HepG2 (cell line): ENCODE measurements at regions not wholly inside any gene's neighbourhood (a gene's known extent, or its start where the extent isn't known, plus 50 kb on each side); places are given as distances from the start of the nearest gene placed in this dataset.

Source experiments
- ATAC-seq: fragments of 200-7000 bp; cut with Tn5 transposase; 3 replicates; pipeline ENCODE4 v1.9.1; 2020; ENCODE audit warnings: mild to moderate bottlenecking, moderate library complexity
- BruUV-seq: library from RNA; stranded (reverse); fragments of 400-500 nt; replicated peaks from 2 replicates; lab custom pipeline; 2021; lab: Mats Ljungman, UMichigan
- CTCF ChIA-PET: fragments of 300-600 bp; formaldehyde crosslinking; extraction: SDS; loops from one replicate; lab custom pipeline; 2021; ENCODE audit warnings: low total read pairs, inconsistent platforms, low intra/inter-chr PET ratio; lab: Yijun Ruan, JAX
- POLR2A ChIA-PET: fragments of 350-600 bp; sonication (Branson Sonifier 250); formaldehyde crosslinking; loops from one replicate; lab custom pipeline; 2020; ENCODE audit warnings: antibody characterized with exemption, inconsistent platforms; lab: Yijun Ruan, JAX
- DNase-seq: peaks from one replicate; pipeline ENCODE4 v3.0.0-alpha.2; 2015; ENCODE audit warnings: low spot score
- FAIRE-seq: peaks from 3 replicates; lab custom pipeline; 2011; peaks lifted over from hg19 to GRCh38; lab: Jason Lieb, UNC
- H2AFZ ChIP-seq: one replicate; pipeline ENCODE4 v1.6.1; 2011; ENCODE audit warnings: low read length, inconsistent platforms
- H3K27ac ChIP-seq: fragments of 300-600 bp; 3 replicates; pipeline ENCODE4 v1.8.0; 2011; ENCODE audit warnings: mixed run types, mild to moderate bottlenecking, mixed read lengths, low read length, inconsistent platforms; ENCODE audit not compliant: insufficient read depth; ENCODE audit errors: extremely low read length
- H3K27me3 ChIP-seq, 2 experiments: fragments of 200-600 bp in 1 of 2; 2 replicates in 1 of 2; 3 replicates in 1 of 2; pipeline versions ENCODE4 v1.6.0 to v1.8.0; 2011; ENCODE audit warnings: low read length in 2 of 2, mild to moderate bottlenecking in 2 of 2, moderate library complexity in 2 of 2, inconsistent platforms in 1 of 2; ENCODE audit not compliant: insufficient read depth in 2 of 2, control insufficient read depth in 1 of 2
- H3K36me3 ChIP-seq, 2 experiments: fragments of 200-600 bp in 1 of 2; replicated peaks in 1 of 2; 2 replicates in 1 of 2; 3 replicates in 1 of 2; pipeline versions ENCODE4 v1.5.1 to v1.8.0; 2011; ENCODE audit warnings: low read length in 2 of 2, inconsistent platforms in 1 of 2; ENCODE audit not compliant: insufficient read depth in 2 of 2, control insufficient read depth in 1 of 2
- H3K4me1 ChIP-seq: 2 replicates; pipeline ENCODE4 v1.5.1; 2012; ENCODE audit warnings: low read length, inconsistent platforms; ENCODE audit not compliant: insufficient read depth
- H3K4me2 ChIP-seq: 2 replicates; pipeline ENCODE4 v1.6.0; 2011; ENCODE audit warnings: low read depth, low read length, inconsistent platforms
- H3K4me3 ChIP-seq, 3 experiments: fragments of 200-600 bp in 1 of 3; sonication (generic), shearing (Covaris generic) in 1 of 3; replicated peaks in 1 of 3; 2 replicates each; pipeline ENCODE4 v1.5.1; 2011 to 2016; ENCODE audit warnings: low read length in 3 of 3, inconsistent platforms in 2 of 3, low read depth in 2 of 3, mild to moderate bottlenecking in 2 of 3, control low read depth in 1 of 3, mixed read lengths in 1 of 3; ENCODE audit not compliant: insufficient read depth in 1 of 3
- H3K79me2 ChIP-seq: one replicate; pipeline ENCODE4 v1.6.1; 2011; ENCODE audit warnings: low read length, inconsistent platforms; ENCODE audit not compliant: insufficient read depth
- H3K9ac ChIP-seq: 2 replicates; pipeline ENCODE4 v1.6.0; 2011; ENCODE audit warnings: mild to moderate bottlenecking, low read depth, low read length, inconsistent platforms; ENCODE audit not compliant: insufficient read depth
- H3K9me3 ChIP-seq: 2 replicates; pipeline ENCODE4 v1.5.1; 2012; ENCODE audit warnings: mild to moderate bottlenecking, low read length
- H4K20me1 ChIP-seq: 2 replicates; pipeline ENCODE4 v1.6.0; 2011; ENCODE audit warnings: inconsistent platforms, mild to moderate bottlenecking, low read length, moderate library complexity; ENCODE audit not compliant: insufficient read depth
- FOXK1 ChIP-seq: sonication (generic); formaldehyde crosslinking; IDR thresholded peaks from 2 replicates; pipeline ENCODE4 v1.4.0; 2020; ENCODE audit warnings: low read depth, missing genetic modification reagents, borderline replicate concordance
- GATAD2A ChIP-seq: IDR thresholded peaks from 2 replicates; pipeline ENCODE4 v1.6.1; 2016
- SSRP1 ChIP-seq: IDR thresholded peaks from 2 replicates; pipeline ENCODE4 v1.6.1; 2016; ENCODE audit warnings: control low read depth
- ZNF510 ChIP-seq: sonication (generic); formaldehyde crosslinking; IDR thresholded peaks from 2 replicates; pipeline ENCODE4 v1.4.0; 2020; ENCODE audit warnings: low read depth, mild to moderate bottlenecking, missing genetic modification reagents
- ZNF775 ChIP-seq: sonication (generic); formaldehyde crosslinking; IDR thresholded peaks from 2 replicates; pipeline ENCODE4 v1.4.0; 2020; ENCODE audit warnings: missing genetic modification reagents, mild to moderate bottlenecking, moderate library complexity, borderline replicate concordance
- WGBS: methylation state at CpG from one replicate; pipeline ENCODE4 v1.1.6; 2017; ENCODE audit warnings: low lambda C conversion rate; 5-methylcytosine and 5-hydroxymethylcytosine counted together
- in situ Hi-C: cut with HindIII; loops from 2 replicates; pipeline ENCODE4 v1.10.0; 2017; ENCODE audit warnings: low pct_unique_long_range_greater_than_20kb; ENCODE audit not compliant: extremely low pct_ligation_motif_present
- intact Hi-C: fragments of 100-400 bp; cut with micrococcal nuclease; formaldehyde crosslinking; loops from one replicate; pipeline ENCODE4 v1.10.0; 2022; ENCODE audit not compliant: unreplicated experiment
- TF ChIP-seq, protein P1 (sequence below): sonication (generic); formaldehyde crosslinking; IDR thresholded peaks from 2 replicates; pipeline ENCODE4 v1.5.1; 2020; ENCODE audit warnings: mild to moderate bottlenecking, moderate library complexity, missing genetic modification reagents
- TF ChIP-seq, protein P2 (sequence below): sonication (generic); formaldehyde crosslinking; IDR thresholded peaks from 2 replicates; pipeline ENCODE4; 2020; ENCODE audit warnings: missing genetic modification reagents, mild to moderate bottlenecking, borderline replicate concordance
- TF ChIP-seq, protein P3 (sequence below): IDR thresholded peaks from 2 replicates; pipeline ENCODE4 v1.6.1; 2012; ENCODE audit warnings: inconsistent platforms

DNA sequence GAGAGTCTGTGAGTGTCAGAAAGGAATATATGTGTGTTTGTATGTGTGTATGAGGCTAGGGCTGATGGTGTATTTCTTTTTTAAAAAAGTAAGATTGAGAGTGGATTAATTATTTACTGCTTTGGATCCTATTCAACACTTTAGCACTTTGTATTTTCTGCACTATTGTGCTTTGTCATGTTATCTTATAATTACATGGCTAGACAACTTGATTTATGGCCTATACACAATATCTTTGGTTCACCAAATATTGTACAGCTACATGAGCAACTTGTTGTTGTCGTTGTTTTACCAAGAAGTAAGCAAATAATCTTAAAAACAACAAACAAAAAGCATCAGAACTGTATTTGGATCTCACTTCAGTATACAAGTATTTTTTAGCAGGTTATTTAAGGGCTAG, 84.6 kb upstream of the TBX18 start:
- Histone ChIP-seq H3K36me3 (no peaks in the 10 kb centered on the region), H3K27me3 (no peaks in the 10 kb centered on the region), H3K4me2 (no peak overlapping the region), H3K9ac (no peak overlapping the region), H3K79me2 (no peaks in the 10 kb centered on the region), H3K4me1 (no peaks in the 10 kb centered on the region), H2AFZ (no peak overlapping the region), H3K27ac (no peak overlapping the region), H3K9me3 (no peaks in the 10 kb centered on the region), H3K4me3 (no peak overlapping the region), H4K20me1 (no peaks in the 10 kb centered on the region)
- intact Hi-C loops (no loop called here), in situ Hi-C loops (no loop called here)
- POLR2A ChIA-PET = no interaction called here
- CTCF ChIA-PET = no interaction called here
- no peak for DNase-seq
- 0% methylated on average over 1 of the region's 1 CpG for WGBS
- no peak for FAIRE-seq
- TF ChIP-seq SSRP1 (CRISPR knock-in tag) (no peak), ZNF775 (no peak), ZNF510 (no peak), FOXK1 (CRISPR knock-in tag) (no peak), GATAD2A (CRISPR knock-in tag) (no peak)
- TF ChIP-seq, protein P1, sequence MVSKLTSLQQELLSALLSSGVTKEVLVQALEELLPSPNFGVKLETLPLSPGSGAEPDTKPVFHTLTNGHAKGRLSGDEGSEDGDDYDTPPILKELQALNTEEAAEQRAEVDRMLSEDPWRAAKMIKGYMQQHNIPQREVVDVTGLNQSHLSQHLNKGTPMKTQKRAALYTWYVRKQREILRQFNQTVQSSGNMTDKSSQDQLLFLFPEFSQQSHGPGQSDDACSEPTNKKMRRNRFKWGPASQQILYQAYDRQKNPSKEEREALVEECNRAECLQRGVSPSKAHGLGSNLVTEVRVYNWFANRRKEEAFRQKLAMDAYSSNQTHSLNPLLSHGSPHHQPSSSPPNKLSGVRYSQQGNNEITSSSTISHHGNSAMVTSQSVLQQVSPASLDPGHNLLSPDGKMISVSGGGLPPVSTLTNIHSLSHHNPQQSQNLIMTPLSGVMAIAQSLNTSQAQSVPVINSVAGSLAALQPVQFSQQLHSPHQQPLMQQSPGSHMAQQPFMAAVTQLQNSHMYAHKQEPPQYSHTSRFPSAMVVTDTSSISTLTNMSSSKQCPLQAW = no peak
- TF ChIP-seq, protein P2, sequence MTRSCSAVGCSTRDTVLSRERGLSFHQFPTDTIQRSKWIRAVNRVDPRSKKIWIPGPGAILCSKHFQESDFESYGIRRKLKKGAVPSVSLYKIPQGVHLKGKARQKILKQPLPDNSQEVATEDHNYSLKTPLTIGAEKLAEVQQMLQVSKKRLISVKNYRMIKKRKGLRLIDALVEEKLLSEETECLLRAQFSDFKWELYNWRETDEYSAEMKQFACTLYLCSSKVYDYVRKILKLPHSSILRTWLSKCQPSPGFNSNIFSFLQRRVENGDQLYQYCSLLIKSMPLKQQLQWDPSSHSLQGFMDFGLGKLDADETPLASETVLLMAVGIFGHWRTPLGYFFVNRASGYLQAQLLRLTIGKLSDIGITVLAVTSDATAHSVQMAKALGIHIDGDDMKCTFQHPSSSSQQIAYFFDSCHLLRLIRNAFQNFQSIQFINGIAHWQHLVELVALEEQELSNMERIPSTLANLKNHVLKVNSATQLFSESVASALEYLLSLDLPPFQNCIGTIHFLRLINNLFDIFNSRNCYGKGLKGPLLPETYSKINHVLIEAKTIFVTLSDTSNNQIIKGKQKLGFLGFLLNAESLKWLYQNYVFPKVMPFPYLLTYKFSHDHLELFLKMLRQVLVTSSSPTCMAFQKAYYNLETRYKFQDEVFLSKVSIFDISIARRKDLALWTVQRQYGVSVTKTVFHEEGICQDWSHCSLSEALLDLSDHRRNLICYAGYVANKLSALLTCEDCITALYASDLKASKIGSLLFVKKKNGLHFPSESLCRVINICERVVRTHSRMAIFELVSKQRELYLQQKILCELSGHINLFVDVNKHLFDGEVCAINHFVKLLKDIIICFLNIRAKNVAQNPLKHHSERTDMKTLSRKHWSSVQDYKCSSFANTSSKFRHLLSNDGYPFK (CRISPR knock-in tag) = no peak
- TF ChIP-seq, protein P3, sequence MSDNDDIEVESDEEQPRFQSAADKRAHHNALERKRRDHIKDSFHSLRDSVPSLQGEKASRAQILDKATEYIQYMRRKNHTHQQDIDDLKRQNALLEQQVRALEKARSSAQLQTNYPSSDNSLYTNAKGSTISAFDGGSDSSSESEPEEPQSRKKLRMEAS = no peak
- ATAC-seq = no peak
- BruUV-seq = no TSS peak
